ENCODE measurements at regions not wholly inside any gene's neighbourhood (a gene's known extent, or its start where the extent isn't known, plus 50 kb on each side); places are given as distances from the start of the nearest gene placed in this dataset.

DNA sequence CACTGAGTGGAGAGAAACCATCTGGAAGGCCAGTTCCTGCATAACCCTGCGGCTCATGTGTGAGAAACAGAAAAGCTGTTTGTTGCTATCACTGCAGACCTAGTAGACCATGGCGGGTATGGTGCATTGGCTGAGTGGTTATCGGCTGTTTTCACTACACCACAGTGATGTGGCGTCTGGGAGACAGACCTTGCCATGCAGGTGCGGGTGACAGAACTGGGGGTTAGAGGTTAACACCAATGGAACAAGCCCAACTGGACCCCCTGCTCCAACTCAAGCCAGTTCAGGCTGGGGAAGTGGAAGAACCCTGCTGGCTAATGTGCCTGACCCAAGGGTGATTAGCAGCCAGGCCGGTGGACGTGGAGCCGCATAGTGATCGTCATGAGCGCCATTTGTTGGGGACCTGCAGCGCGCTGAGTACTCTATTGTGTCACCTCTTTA is 91.9 kb downstream of the IRF8 start:
- no peak for DNase-seq (ENCODE audit: low read depth in 2 of 2)

DNA sequence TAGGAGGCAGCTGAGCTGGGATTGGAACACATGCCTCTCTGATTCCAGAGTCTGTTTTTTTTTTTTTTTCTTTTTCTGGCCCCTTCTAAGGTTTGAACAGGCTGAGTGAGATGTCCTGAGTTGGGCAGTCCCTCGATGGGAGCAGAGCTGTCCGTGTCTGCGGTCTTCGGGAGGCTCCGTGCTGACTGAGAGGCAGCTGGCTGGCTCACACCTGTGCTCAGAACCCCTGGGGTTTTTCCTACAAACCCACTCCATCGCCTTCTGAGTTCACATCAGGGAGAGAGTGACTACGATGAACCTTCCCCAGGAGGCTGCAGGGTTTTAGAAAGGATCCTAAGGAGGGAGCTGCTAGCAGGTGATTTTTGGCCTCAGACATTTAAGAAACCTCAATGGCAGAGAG is 92.5 kb downstream of the IRF8 start:
- DNase-seq (ENCODE audit: low read depth in 2 of 2): no peak

DNA sequence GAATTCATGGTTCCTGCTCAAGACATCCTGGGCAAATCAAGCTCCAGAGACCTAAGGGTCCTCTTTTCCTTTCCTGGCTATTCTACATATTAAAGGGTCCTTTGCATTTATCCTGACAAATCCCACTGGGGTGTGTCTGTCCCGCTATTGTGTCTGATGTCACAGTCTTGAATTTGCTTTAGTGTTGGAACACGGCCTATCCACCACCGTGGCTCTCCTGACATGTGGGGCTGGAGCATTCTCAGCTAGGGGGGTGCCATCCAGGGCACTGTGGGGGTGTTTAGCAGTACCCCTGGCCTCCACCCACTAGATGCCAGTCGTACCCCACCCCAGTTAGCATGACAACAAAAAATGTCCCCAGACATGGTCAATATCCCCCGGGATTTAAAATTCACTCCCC is 92.9 kb downstream of the IRF8 start:
- DNase-seq (ENCODE audit: low read depth in 2 of 2): no peak

DNA sequence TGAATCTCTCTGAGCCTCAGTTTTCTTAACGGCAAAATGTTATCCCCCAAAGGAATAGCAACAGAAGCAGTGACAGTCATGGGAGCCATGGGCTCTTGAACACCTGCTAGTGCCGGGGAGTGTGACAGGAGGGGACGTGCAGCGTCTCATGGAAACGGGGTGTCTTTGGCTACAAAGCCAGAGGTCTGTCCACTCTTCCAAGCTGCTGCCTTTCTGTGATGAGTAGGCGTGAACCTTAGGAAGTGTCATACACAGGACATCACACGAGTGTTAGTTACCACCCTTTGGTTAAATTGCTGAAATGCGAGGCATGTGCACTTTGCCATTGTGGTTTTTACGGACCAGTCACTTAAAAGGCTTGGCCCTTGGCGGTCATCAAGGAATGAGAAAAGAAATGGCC is 93.4 kb downstream of the IRF8 start:
- no peak for DNase-seq (ENCODE audit: low read depth in 2 of 2)

DNA sequence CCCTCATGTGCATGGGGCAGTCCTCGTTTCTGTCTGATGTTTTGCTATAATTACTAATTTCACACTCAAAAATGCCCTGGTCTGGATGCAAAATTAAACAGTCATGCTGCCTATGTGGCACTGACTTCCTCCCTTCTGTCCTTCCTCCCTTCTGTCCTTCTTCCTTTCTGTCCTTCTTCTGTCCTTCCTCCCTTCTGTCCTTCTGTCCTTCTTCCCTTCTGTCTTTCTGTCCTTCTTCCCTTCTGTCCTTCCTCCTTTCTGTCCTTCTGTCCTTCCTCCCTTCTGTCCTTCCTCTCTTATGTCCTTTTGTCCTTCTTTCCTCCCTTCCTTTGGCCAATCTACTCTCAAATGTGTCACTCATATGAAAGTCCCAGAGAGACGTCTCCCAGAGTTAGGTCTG is 93.8 kb downstream of the IRF8 start:
- DNase-seq (ENCODE audit: low read depth in 2 of 2): no peak

DNA sequence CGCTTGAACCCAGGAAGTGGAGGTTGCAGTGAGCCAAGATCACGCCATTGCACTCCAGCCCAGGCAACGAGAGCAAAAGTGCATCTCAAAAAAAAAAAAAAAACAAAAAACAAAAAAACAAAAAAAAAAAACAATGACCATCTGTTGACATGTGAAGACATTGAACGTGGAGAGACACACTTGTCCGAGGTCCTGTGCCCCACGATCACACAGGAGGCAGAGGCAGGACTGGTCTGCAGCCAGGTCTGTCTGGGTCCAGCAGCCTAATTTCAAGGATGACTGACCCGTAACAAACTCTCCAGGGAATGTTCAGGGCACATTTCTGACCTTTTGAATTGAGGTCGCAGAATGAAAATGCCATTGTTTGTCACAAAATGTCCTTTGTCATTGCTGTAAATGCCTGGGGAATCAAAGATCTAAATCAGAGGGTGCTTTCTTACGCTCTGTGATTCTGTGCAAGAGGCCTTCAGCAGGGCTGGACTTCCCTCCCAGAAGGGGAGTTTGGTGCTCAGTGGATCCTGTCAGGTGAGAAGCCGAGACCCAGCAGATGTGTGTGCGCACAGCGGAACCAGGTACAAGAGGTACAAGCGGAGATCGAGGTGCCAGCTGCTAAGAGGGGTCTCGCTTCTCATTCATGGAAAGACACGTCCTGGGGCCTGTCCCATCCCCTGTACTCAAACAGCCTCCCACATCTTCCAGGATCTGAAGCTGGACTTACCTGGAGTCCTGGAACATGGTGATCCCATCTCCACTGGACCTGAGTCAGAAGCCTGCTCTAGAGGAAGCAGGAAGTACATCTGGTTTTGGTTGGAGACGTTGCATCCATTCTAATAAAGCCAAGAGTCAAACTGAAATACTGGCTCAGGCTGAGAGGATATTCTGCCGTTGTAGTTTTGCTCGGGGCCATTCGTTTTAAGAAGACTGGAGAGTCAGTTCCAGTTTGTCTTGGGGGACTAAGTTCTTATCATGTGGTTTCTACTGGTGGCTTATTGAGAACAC is 95.8 kb downstream of the IRF8 start:
- DNase-seq (ENCODE audit: low read depth in 2 of 2): no peak

DNA sequence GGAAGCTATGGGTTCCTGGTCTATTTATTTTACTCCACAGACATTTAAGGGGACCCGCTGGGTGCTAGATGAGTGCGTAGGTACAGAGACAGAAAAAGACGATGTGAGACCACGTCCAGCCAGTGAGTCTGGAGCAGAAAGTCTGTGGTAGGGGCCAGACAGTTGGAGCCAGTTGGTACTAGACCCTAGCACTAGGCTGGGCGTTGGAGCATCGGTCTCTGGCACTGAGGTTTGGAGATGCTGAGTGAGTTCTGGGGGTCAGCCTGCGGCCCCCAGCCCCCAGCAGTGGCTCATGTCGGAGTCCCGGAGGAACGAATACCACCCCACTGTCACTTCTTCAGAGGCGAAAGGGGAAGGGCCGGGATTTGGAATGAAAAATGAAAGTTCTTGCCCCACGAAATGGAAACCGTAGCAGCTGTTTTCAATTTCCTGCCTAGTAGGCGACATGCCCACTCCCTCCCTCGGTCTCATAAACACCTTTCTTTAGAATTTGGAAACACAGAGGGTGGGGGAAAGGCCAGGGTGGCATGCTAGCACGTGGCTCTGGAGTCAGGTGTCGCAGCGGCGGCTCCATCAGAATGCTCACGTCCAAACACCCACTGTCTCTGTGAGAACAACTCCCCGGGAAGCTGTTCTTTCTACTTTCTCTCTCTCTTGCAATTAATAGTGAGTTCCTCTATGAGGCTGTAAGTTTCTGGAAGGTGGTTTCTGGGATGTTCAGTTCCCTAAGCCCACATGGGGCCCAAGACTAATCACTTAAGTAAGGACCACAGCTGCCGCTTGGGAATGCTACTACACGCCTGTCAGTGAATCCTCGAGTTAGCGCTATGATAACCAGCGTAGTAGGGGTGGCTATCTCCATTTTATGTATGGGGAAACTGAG is 96.8 kb downstream of the IRF8 start:
- DNase-seq (ENCODE audit: low read depth in 2 of 2): no peak

DNA sequence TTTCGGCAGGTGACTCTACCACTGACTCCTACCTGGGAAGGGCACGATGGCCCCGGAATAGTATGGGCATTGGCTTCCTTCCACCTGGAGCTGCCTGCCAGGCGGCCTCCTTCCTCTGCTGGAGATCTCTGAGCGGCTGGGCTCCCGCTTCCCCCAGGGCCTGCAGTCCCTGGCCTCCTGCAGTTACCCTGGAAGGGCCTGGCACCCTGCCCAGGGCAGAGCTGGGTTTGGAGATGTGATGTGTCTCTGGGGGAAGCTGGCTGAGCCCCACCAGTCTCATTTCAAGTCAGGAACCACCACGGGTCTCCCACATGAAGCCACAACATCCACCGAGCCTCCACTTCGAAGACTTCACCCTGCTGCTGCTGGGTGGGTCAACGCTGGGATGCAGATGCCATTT is 97.9 kb downstream of the IRF8 start:
- no peak for DNase-seq (ENCODE audit: low read depth in 2 of 2)

DNA sequence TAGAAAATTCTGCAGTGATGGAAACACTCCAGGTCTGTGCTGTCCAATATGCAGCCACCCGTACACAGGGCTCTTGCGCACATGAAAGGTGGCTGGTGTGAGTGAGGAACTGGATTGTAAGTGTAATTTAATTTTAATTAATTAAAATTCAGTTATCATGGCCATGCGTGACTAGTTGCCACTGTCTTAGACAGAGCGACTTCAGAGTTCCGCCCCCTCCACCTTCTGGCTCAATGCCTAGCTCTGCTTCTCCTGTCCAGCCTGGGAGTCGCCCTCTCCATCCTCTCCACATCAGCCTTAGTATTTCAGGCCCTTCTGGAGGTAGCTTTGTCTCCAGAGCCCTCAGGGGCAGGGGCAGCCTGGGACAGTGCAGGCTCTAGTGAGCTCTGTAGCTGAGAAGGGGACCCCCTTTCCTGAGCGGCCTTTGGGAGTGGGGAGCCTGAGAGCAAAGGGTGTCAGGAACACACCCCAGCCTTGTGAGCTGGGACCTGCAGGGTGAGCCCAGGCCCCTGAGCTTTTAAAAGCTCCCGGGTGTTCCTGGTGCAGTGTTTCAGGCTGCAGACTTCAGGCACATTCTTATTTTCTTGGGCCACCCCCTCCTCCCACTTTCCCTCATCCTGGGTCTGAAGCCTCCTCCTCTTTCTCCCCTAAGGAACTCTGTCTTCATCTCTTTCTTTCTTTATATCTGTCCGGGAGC is 99.4 kb downstream of the IRF8 start:
- no peak for DNase-seq (ENCODE audit: low read depth in 2 of 2)

DNA sequence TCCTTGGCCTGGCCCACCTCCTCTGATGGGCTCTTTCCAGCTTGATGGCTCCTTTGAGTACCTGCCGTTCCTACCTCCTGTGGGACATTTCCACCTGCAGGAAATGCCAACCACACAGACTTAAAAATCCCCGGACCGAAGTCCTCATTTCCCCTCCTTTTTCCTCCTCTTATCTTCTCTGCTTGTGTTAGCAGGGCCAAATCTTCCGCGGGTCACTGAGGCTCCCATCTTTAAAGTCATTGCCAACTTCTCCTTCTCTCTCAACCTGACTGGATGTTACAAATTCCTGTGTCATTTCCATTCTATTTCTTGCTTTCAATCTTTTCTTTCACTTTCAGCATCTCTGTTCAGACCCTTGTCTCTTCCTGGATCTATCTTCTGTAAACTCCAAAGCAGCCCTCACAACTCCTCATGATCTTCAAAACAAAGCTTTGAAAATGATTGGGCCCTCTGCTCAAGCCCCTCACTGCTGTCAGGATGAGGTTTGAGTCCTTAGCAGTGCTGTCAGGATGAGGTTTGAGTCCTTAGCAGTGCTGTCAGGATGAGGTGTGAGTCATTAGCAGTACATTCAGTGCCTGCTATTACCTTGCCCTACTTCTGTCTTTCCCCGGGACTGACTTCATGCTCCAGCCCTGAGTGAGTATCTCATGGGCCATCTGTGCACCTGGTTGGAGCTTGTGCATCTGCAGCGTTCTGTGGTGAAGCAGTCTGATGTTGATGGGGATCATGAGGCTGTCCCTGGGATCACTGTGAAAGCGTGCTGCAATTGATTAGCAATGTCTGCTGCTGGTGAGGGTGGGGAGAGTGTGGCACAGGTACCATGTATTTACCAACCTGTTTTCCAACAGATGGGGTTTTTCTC is 100.1 kb downstream of the IRF8 start:
- DNase-seq (ENCODE audit: low read depth in 2 of 2): no peak

DNA sequence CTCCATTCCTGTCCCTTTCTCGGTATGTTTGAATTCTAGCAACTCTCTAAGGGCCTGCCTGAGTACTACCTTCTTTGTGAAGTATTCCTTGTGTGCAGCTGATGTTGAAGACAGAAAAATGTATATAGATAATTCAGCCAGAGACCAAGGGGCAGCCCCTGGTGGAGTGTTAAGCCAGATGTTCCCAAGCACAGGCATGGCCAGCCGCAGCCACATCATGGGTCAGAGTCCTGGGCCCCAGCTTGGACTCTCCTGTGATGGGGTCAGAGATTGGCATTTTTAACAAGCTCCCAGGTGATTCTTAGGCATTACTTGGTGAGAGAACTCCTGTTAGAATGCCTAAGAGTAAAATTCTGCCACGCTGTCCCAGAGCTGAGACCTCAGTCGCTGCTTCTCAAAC is 100.8 kb downstream of the IRF8 start:
- DNase-seq (ENCODE audit: low read depth in 2 of 2): no peak

DNA sequence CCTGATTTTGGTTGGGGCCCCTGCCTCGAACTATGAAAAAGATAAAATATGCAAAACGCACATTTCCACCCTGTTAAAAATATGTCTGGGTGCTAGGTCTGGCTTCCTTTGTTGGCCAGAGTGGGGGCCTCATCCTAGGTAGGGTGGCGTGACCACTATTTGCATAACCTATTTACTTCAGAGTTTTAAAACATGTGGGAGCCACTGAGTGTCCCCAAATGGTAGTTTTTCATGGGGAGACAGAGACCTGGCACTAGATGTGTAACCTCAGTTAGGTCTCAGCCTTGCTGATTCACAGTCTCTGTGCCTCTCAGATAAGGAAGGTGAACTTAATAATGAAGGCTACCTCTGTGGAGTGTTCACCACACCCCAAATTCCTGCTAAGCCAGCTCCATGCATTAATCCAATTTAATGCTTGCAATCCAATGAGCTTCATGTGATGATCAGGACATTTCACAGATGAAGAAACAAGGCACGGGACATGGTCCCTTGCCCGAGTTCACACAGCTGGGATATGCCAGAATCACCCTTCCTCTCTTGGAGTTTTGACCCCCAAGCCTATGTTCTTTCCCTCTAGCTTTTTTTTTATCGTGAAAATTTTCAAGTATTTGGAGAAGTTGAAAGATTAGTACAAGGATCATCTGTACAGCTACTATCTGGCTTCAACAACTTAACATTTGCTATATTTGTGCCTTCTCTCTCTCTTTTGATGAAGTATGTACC is 103.4 kb downstream of the IRF8 start:
- no peak for DNase-seq (ENCODE audit: low read depth in 2 of 2)

DNA sequence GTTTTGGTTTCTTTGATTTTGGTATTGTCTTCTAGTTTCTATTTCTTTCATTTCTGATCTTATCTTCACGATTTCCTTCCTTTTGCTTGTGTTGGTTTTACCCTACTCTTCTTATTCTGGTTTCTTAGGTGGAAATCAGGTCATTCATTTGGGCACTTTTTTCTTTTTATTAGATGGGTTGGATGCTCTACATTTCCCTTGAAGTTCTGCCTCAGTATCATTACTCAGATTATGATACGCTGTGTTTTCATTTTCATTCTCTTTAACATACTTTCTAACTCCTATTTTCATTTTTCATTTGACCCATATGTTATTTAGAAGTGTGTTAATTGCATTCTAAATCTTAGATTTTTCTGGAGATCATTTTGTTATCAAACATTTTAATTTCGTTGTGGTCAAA is 108.6 kb downstream of the IRF8 start:
- no peak for DNase-seq (ENCODE audit: low read depth in 2 of 2)

DNA sequence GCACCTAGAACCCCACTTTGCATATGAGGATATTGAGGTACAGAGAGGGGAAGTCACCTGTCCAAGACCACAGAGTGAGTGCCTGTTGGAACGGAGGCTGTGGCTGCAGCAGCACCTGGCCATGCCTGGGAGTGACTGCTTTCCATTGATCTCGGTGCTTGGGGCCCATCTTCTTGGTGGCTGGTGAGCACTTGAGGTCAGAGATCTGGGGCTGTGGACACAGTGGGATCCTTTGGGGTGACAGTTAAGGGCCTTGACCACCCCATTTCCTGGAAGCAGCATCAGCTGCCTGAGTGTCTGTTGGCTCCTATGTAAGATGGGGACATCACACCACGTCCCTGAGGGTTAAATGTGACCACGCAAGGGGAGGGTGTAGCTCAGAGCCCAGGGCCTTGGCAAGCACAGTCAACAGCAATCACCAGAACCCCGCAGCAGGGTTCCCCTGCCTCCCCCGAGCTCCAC is 111.7 kb downstream of the IRF8 start:
- no peak for DNase-seq (ENCODE audit: low read depth in 2 of 2)

DNA sequence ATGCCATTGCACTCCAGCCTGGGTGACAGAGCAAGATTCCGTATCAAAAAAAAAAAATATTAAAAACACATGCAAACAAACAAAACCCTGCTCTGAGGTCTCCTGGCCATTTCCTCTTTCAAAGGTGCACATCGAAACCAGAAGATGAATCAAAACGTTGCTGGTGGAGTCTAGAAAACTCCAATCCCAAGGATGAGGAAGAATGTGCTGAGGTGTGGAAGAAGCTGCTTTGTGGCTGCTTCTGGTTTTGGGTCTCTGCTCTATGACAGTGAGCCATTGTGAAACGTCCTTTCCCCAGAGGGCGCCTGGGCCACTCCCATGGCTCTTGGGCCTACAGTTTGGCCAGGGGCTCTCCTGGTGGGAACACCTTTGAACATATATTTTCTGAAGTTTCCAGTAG is 112.6 kb downstream of the IRF8 start:
- no peak for DNase-seq (ENCODE audit: low read depth in 2 of 2)

DNA sequence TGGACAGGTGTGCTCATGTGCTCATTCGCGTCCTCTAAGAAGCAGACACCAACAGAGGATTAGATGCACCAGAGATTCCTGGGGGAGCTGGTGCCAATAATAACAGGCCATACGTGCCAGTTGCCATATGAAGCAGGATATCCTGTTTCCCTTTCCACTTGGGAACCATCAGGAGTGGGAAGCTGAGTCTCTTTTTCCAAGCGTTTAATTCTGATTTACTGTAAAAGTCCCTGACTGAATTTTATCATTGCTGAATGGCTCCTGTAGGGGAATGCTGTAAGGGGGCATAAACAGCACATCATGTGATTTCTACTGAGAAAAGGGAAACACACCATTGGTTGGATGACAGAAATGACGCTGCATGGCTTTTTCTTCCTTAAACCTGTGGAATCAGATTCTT is 113.3 kb downstream of the IRF8 start:
- no peak for DNase-seq (ENCODE audit: low read depth in 2 of 2)

DNA sequence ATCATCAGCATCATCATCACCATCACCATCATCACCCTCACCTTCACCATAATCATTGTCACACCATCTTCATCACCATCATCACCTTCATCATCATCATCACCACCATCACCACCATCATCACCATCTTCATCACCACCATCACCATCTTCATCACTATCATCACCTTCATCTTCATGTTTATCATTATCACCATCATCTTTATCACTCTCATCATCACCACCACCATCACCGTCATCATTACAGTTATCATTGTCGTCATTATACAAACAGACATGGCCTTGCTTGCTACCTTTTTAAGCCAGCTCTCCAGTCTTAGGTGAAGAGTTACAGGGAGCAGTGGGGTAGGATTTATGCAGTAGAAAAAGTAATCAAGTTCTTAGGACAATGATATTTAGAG is 114.9 kb downstream of the IRF8 start:
- DNase-seq (ENCODE audit: low read depth in 2 of 2): no peak

DNA sequence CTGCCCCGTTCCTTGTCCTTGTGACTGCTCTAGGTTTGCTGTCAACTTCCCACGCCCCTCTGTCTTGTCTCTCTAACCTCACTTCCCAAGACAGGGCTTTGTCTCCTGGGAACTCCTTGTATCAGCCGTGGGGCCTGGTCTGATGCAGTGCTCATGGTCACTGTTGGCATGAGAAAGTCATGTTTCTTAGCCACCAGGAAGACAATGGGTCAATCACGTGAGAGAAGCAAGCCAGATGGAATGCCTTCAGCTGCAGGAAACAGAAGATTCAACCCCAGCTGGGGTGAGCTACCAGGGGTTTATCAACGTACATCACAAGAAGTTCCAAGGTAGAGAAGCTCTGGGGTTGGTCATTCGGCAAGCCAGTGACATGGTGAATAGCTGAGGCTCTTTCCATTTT is 116.6 kb downstream of the IRF8 start:
- no peak for DNase-seq (ENCODE audit: low read depth in 2 of 2)

DNA sequence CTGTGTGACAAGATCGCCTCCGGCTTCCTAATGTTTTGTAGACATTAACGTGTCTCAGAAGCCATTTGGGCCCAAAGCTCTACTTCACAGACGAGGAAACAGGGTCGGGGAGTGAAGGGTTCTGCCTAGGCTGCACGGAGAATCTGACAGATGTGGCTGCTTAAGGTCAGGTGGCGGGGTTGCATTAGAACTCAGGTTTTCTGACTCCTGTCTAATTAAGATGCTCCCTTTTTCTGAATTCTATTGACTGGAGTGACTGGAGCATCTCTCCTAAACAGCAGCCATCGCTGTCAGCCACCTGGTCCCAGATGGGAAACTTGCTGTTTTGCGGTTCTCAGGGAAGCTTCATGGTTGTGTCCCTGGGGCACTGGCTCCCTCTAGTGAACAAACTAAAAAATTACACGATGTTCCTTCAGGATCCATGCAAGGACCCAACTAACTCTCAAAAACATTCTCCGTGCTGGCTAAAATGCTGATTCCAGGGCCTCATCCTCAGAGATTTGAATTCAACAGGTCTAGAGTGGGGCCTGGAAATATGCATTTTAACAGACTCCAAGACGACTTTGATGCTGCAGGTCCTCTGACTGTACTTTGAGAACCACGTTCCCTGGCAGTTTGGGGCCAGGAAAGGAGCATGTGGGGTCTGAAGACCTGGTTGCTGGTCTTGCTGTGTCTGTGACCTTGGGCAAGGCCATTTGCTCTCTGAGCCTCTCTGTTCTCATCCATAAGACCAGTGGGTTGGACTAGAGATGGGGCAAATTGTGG is 117.4 kb downstream of the IRF8 start:
- no peak for DNase-seq (ENCODE audit: low read depth in 2 of 2)

DNA sequence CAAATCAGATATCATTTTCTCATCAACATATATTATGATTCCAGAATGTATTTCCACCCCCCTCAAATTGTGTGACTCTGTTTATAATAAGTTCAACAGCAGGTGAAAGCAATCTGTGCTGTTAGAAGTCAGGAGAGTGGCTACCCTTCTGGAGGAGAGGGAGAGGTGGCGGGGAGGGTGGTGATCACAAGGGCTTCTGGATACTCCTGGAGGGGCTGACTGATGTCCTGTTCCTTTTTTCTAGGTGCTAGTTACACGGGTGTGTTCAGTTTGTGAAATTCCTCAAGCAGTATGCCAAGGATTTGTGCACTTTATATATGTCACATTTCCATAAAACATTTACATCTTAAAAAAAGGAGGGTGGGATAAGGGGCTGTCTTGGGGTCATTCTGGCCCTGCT is 119.1 kb downstream of the IRF8 start:
- no peak for DNase-seq (ENCODE audit: low read depth in 2 of 2)
